IMR-90 (cell line): ENCODE measurements at regions not wholly inside any gene's neighbourhood (a gene's known extent, or its start where the extent isn't known, plus 50 kb on each side); places are given as distances from the start of the nearest gene placed in this dataset.

Experiments
- ATAC-seq: fragments of 200-7000 bp; cut with Tn5 transposase; 2 replicates; pipeline ENCODE4 v1.9.1; 2020; ENCODE audit warnings: low read depth, mild to moderate bottlenecking, moderate library complexity
- BruUV-seq: library from RNA; stranded (reverse); fragments of 400-500 nt; replicated peaks from 2 replicates; lab custom pipeline; 2021; lab: Mats Ljungman, UMichigan
- CTCF ChIA-PET: fragments of 300-600 bp; formaldehyde crosslinking; extraction: SDS; loops from one replicate; lab custom pipeline; 2021; ENCODE audit warnings: antibody characterized with exemption; lab: Yijun Ruan, JAX
- POLR2A ChIA-PET: fragments of 300-600 bp; sonication (Branson Sonifier 250); formaldehyde crosslinking; loops from one replicate; lab custom pipeline; 2022; ENCODE audit warnings: antibody characterized with exemption; ENCODE audit not compliant: unreplicated experiment; lab: Charles Lee
- DNase-seq: peaks from one replicate; pipeline ENCODE4 v3.0.0; 2013
- H2AFZ ChIP-seq: replicated peaks from 2 replicates; pipeline ENCODE3; 2013; ENCODE audit warnings: low read length, mild to moderate bottlenecking; ENCODE audit not compliant: poor library complexity
- H2AK5ac ChIP-seq: 2 replicates; pipeline ENCODE4 v1.6.1; 2013; ENCODE audit warnings: low read depth, low read length, inconsistent platforms
- H2AK9ac ChIP-seq: replicated peaks from 2 replicates; pipeline ENCODE3; 2013; ENCODE audit warnings: mild to moderate bottlenecking, low read depth, low read length, moderate library complexity; ENCODE audit not compliant: poor library complexity
- H2BK120ac ChIP-seq: 2 replicates; pipeline ENCODE4 v1.6.1; 2013; ENCODE audit warnings: low read depth, low read length, inconsistent platforms
- H2BK15ac ChIP-seq: 3 replicates; pipeline ENCODE4 v1.6.1; 2013; ENCODE audit warnings: low read depth, low read length, inconsistent platforms
- H2BK20ac ChIP-seq: 2 replicates; pipeline ENCODE4 v1.6.1; 2013; ENCODE audit warnings: low read depth, mild to moderate bottlenecking, inconsistent platforms, low read length, moderate library complexity
- H2BK5ac ChIP-seq: 2 replicates; pipeline ENCODE4 v1.6.1; 2013; ENCODE audit warnings: mild to moderate bottlenecking, low read depth, low read length, inconsistent platforms; ENCODE audit not compliant: poor library complexity, severe bottlenecking
- H3K14ac ChIP-seq: replicated peaks from 2 replicates; pipeline ENCODE4 v1.6.1; 2013; ENCODE audit warnings: low read depth, low read length, inconsistent platforms
- H3K18ac ChIP-seq: 2 replicates; pipeline ENCODE4 v1.6.1; 2013; ENCODE audit warnings: low read depth, low read length, control low read depth
- H3K23ac ChIP-seq: 2 replicates; pipeline ENCODE4 v1.6.1; 2013; ENCODE audit warnings: low read depth, low read length, inconsistent platforms
- H3K27ac ChIP-seq: 2 replicates; pipeline ENCODE4 v1.5.1; 2013; ENCODE audit warnings: mild to moderate bottlenecking, control low read depth, low read length; ENCODE audit not compliant: insufficient read depth
- H3K27me3 ChIP-seq: 2 replicates; pipeline ENCODE4 v1.6.1; 2013; ENCODE audit warnings: low read length; ENCODE audit not compliant: control insufficient read depth, insufficient read depth
- H3K36me3 ChIP-seq: 2 replicates; pipeline ENCODE4 v1.6.1; 2013; ENCODE audit warnings: low read length, mixed read lengths; ENCODE audit not compliant: control insufficient read depth, insufficient read depth
- H3K4ac ChIP-seq: 2 replicates; pipeline ENCODE4 v1.6.1; 2013; ENCODE audit warnings: low read depth, low read length, inconsistent platforms
- H3K4me1 ChIP-seq: 2 replicates; pipeline ENCODE4 v1.6.1; 2013; ENCODE audit warnings: low read length, mixed read lengths; ENCODE audit not compliant: control insufficient read depth, insufficient read depth
- H3K4me2 ChIP-seq: 2 replicates; pipeline ENCODE4 v1.6.1; 2013; ENCODE audit warnings: low read depth, mild to moderate bottlenecking, control low read depth, low read length, moderate library complexity
- H3K4me3 ChIP-seq: 2 replicates; pipeline ENCODE4 v1.5.1; 2013; ENCODE audit warnings: low read depth, mild to moderate bottlenecking, control low read depth, low read length, moderate library complexity; ENCODE audit not compliant: insufficient read depth
- H3K56ac ChIP-seq: 2 replicates; pipeline ENCODE4 v1.6.1; 2013; ENCODE audit warnings: low read length, inconsistent platforms; ENCODE audit not compliant: insufficient read depth; ENCODE audit errors: extremely low read depth
- H3K79me1 ChIP-seq, 2 experiments: 2 replicates each; pipeline ENCODE4 v1.6.1; 2013; ENCODE audit warnings: low read length in 2 of 2, inconsistent platforms in 1 of 2, low read depth in 1 of 2
- H3K9ac ChIP-seq: 2 replicates; pipeline ENCODE4 v1.6.1; 2013; ENCODE audit warnings: low read depth, low read length, control low read depth
- H3K9me1 ChIP-seq: 2 replicates; pipeline ENCODE4 v1.6.1; 2013; ENCODE audit warnings: low read length, inconsistent platforms; ENCODE audit not compliant: insufficient read depth
- H3K9me3 ChIP-seq: 2 replicates; pipeline ENCODE4 v1.6.1; 2013; ENCODE audit warnings: low read length; ENCODE audit not compliant: control insufficient read depth, insufficient read depth
- H4K20me1 ChIP-seq: 2 replicates; pipeline ENCODE4 v1.6.1; 2013; ENCODE audit warnings: low read length, inconsistent platforms; ENCODE audit not compliant: insufficient read depth
- H4K5ac ChIP-seq: 2 replicates; pipeline ENCODE4 v1.6.1; 2013; ENCODE audit warnings: mild to moderate bottlenecking, low read depth, low read length, control low read depth
- H4K8ac ChIP-seq, 2 experiments: 2 replicates each; pipeline ENCODE4 v1.6.1; 2013; ENCODE audit warnings: low read depth in 2 of 2, low read length in 2 of 2, control low read depth in 1 of 2, inconsistent platforms in 1 of 2
- H4K91ac ChIP-seq: 2 replicates; pipeline ENCODE4 v1.6.1; 2013; ENCODE audit warnings: low read depth, low read length, inconsistent platforms; ENCODE audit not compliant: insufficient read depth
- RAD21 ChIP-seq: IDR thresholded peaks from 2 replicates; pipeline ENCODE4 v1.6.1; 2012; ENCODE audit warnings: low read length, improper control_type of control experiment
- SMC3 ChIP-seq: fragments of 150-350 bp; IDR thresholded peaks from 2 replicates; pipeline ENCODE4 v1.6.1; 2016; ENCODE audit warnings: low read depth, mild to moderate bottlenecking, antibody characterized with exemption, low read length, moderate library complexity
- WGBS, 2 experiments: methylation state at CpG; one replicate each; pipeline versions ENCODE4 v1.1.5 to v1.1.7; 2013; ENCODE audit warnings: missing lambda C conversion rate in 2 of 2; ENCODE audit not compliant: insufficient read length in 1 of 2; ENCODE audit errors: extremely low coverage in 2 of 2; 5-methylcytosine and 5-hydroxymethylcytosine counted together
- dilution Hi-C: fragments of 300-500 bp; cut with HindIII; formaldehyde crosslinking; loops from one replicate; pipeline ENCODE4 v1.14.3; 2018; ENCODE audit warnings: low sequenced_read_pairs; ENCODE audit not compliant: unreplicated experiment
- in situ Hi-C: fragments of 300-500 bp; cut with MboI; formaldehyde crosslinking; loops from 3 replicates; pipeline ENCODE4 v1.14.3; 2019; ENCODE audit warnings: low sequenced_read_pairs, inconsistent platforms, mixed read lengths
- intact Hi-C: fragments of 100-400 bp; cut with micrococcal nuclease; formaldehyde crosslinking; loops from 2 replicates; pipeline ENCODE4 v1.10.0; 2022

GRCh38 chr6:74579794-74580193, 626.1 kb downstream of the COL12A1 start:
- Histone ChIP-seq H4K5ac (no peak overlapping the region), H3K27ac (no peak overlapping the region), H2AFZ (no peak overlapping the region), H3K18ac (no peak overlapping the region), H4K91ac (no peak overlapping the region), H2BK120ac (no peak overlapping the region), H2BK5ac (no peak overlapping the region), H2BK20ac (no peak overlapping the region), H3K56ac (no peak overlapping the region), H3K4me2 (no peak overlapping the region), H4K8ac (no peak overlapping the region), H3K23ac (no peak overlapping the region), H3K27me3 (no peaks in the 10 kb centered on the region), H2AK9ac (no peak overlapping the region), H3K9ac (no peak overlapping the region), H4K20me1 (no peaks in the 10 kb centered on the region), H3K79me1 (0 out of 4 replicates have a peak, but pooled peaks cover 0 to 4% of the 10 kb centered on the region in 2 experiments), H3K4ac (no peak overlapping the region), H3K9me3 (no peaks in the 10 kb centered on the region), H3K36me3 (no peaks in the 10 kb centered on the region), H2AK5ac (0 out of 2 replicates have a peak overlapping the region, but pooled peaks have one; percentile 35), H3K4me3 (no peak overlapping the region), H3K14ac (no peak overlapping the region), H2BK15ac (0 out of 3 replicates have a peak overlapping the region, but pooled peaks have one; percentile 4), H3K9me1 (peaks cover 7% of the 10 kb centered on the region), H3K4me1 (peaks cover 10% of the 10 kb centered on the region)
- intact Hi-C loops = loop anchor here (5.0 to 10.0 kb wide), 2 partner anchors 495 to 628 kb away; partner anchors contain the start of gene COL12A1
- no peak for ATAC-seq
- in situ Hi-C loops = no loop called here
- POLR2A ChIA-PET = no interaction called here
- CTCF ChIA-PET = no interaction called here
- DNase-seq = no peak
- TF ChIP-seq SMC3 (no peak), RAD21 (no peak)
- WGBS, 2 experiments = 78% methylated on average over 1 of the region's 3 CpGs; no CpG with 5 or more reads in 1 of the 2 experiments
- dilution Hi-C loops = no loop called here
- BruUV-seq = no TSS peak
